Stimulated activated CD4-positive, alpha-beta T cell treated with anti-CD3 and anti-CD28 coated beads, Interleukin-2, amount 100 ng/mL, for 24 hours (primary cell): ENCODE measurements at regions not wholly inside any gene's neighbourhood (a gene's known extent, or its start where the extent isn't known, plus 50 kb on each side); places are given as distances from the start of the nearest gene placed in this dataset.

ENCODE experiments used
- DNase-seq, 2 donors: peaks; one replicate each; pipeline ENCODE4 v3.0.0-alpha.2; 2020

- no peak for DNase-seq
These were observed 299.3 kb downstream of the SOX11 start for GRCh38 chr2:5991305-5991968.

DNA sequence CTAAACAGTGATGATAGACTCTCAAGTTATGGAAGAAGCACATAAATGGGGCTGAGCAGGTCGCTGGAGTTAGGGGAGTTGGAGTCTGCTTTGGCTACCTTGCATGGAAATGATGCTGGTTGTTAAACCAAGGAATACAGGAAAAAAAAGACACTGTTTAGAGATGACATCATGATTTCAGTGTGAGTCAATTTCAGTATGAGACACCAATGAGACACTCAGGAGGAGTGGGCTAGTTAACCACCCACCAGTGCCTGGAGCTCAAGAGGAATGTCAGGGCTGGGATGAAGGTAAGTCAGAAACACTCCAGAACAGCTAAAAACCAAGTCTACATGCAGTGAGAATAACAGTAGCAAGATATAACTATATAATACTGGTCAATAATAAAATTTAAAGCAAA is 303.6 kb downstream of the SOX11 start:
- DNase-seq: no peak

DNA sequence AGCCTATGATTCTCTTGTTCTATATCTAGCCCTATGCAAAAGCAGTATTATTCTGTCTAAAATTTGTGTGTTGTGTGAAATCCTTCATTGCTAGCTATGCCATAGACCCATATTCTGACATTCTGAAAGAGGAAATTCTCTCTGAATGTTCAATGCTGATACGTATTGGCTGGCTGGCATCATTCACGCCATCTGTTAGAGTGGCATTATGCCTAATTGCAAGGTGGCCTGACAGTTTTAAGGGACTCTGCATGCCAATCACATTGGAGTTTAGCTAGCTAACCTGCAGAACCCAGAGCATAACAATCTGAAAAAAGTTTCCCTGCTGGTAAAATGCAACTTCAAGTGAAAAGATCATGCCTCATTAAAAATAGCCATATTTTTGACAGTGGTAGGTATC is 316.0 kb downstream of the SOX11 start:
- no peak for DNase-seq

GRCh38 chr2:6008726-6009125 is 316.5 kb downstream of the SOX11 start:
- DNase-seq: no peak

- DNase-seq: no peak
These were observed 318.0 kb downstream of the SOX11 start for GRCh38 chr2:6010163-6010562.

GRCh38 chr2:6011921-6012320 is 319.7 kb downstream of the SOX11 start:
- no peak for DNase-seq

DNA sequence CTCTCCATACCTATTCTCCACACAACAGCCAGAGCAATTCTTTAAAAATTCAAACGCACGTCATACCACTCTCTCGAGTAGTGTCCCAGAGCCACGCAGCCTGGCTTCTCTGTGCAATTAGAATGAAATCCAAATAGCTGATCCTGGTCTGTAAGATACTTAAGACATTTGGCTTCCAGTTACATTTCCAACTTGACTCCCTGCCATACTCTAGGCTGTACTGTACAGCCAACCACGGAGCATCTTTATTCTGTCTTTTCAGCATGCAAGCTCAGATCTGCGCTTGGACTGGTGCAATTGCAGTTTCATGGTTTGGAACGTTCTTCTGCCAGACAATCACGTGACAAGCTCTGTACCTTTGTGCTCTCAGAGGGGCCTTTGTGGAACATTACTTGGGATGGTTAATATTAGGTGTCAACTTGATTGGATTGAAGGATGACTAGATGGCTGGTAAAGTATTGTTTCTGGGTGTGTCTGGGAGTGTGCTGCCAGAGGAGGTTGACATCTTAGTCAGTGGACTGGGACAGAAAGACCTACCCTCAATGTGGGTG is 325.6 kb downstream of the SOX11 start:
- DNase-seq: no peak

DNA sequence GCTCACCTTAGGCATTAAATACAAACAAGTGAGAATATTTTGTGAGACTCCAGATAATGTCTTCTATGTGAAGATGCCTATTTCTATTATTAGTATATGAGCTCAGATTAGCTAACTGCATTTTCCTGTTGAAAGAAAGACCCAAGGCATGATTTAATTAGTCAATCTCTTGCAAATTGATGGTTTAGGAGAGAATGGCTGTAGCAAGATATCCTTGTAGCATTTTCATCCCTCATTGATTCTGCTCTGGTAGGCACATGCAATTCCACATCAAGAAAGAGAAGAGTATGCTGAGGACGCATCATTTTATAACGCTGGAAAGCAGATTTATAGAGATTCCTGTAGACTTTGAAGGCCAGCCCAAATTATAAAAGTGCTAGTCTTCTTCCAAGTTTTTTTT is 332.0 kb downstream of the SOX11 start:
- DNase-seq: no peak

DNA sequence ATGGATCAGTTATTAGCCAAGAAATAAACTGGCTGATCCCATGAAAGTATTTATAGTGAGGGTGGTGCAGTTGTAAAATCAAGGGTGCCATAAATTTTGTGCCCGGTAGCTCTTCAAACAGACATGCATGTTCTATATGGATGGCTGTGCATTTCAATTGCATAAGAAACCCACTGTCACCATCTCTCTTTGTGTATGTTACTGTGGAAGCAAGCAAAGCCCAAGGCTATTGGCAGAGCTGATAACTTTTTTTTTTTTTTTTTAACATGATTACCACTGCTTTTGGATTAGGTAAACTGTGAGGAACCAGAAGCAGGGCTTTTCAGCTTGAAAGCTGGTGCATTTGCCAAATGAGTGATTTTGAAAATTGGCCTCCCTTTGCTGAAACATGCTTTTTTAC is 332.6 kb downstream of the SOX11 start:
- DNase-seq: no peak

GRCh38 chr2:6025391-6025790 is 333.2 kb downstream of the SOX11 start:
- no peak for DNase-seq

- DNase-seq: no peak
These were observed 334.9 kb downstream of the SOX11 start for GRCh38 chr2:6027066-6027465.

DNA sequence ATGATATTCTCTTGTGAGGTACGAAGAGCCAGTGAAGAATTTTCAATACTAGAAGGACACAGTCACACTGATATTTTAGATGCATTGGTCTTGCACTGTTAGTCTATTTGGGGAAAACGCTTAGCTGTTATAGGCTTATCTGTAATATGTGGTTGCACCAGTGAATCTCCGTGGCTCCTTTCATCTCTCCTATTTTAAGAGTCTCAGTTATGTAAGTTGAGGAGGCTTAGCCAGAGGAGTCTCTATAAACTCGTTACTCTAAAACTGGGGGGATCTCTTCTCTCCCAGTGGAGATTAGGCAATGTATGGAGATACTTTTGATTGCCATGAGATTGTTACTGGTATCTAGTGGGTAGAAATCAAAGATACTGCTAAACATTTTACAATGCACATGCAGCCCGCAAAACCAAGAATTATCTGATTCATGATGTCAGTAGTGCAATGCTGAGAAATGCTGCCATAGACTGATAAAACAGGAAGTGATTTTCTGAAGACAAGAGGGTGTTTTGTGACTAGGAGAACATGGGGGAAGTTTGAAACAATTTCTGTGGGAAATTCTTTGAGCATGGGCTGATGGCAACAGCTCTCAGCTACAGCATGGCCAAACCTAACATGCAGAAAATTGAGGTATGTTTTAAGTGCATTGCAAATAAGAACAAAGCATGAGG is 339.1 kb downstream of the SOX11 start:
- DNase-seq: no peak

DNA sequence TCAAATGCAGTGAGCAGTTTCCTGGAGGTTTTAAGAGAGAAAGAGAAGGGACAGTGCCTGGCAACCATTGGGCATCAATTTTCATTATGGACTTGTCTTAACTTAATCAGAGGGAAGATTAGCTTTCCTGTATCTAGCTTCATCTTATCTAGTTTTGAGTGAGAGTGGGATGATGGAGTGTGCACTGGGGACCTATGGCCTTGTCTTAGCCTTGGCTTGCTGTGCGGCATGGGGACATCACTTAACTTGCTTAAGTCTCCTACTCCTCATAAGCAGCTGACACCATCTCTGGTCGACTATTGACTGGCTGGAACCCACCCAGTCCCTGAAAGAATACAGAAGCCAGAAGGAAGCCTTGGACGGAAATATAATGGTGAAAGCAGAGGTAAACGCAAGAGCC is 344.0 kb downstream of the SOX11 start:
- no peak for DNase-seq

GRCh38 chr2:6043238-6043637 is 351.1 kb downstream of the SOX11 start:
- no peak for DNase-seq

DNA sequence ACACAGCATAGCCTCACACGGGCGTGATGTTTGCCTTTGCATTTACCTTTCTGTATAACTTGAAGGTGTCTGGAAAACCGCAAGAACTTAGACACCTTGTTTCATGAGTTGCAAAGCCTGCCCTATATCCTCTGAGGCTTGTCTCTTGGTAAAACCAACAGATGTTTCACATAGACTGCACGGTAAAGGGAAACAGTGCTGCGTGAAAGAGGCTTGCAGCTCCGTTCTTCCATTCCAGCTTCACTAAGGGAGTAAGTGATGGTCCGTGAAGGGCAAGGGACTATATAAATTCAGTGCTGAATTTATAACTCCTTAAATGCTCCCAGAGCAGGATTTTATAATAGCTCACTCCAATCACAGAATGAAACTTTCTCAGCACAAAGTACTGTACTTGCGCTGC is 360.5 kb downstream of the SOX11 start:
- no peak for DNase-seq

DNA sequence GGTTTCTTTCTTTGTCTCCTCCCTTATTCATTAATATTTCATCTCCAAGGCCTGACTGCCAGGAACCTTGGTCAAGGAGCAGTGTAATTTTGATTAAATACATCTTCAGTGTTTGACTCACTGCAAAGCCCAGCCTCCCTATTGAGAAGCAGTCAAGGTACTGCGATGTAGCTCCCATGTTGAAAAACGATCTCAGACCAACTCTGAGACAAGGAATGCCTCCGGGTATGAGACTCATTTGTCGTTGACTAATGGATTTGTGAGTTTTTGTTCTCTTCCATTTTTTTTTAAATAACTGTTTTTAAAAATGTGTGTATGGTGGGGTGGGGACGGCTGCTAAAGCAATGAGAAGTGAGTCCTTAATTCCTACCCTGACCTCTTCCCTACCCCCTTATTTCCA is 361.6 kb downstream of the SOX11 start:
- no peak for DNase-seq

DNA sequence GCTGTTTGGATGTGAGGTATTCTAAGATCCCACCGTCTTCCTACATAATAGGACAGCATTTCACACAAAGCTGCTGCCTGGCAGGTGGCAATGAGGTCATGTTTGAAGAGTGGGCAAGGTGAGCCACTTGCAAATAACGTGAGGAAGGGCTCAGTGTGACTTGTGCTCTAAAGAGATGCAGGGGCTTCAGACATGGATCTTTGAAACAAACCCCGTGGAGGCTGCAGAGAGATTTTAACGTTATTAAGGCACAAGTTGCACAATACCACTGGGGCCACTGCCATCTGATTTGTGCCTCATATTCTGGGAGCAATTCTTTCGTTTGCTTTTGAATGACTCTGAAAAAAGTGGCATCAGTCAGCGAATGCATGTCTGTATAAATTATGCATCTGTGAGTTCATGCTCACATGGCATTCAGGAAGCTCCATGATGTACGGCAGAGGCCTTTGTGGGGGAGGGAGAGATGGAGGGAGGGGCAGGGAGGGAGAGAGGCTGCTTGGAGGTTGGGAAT is 362.0 kb downstream of the SOX11 start:
- DNase-seq: no peak

GRCh38 chr2:6060992-6061663 is 368.9 kb downstream of the SOX11 start:
- no peak for DNase-seq

DNA sequence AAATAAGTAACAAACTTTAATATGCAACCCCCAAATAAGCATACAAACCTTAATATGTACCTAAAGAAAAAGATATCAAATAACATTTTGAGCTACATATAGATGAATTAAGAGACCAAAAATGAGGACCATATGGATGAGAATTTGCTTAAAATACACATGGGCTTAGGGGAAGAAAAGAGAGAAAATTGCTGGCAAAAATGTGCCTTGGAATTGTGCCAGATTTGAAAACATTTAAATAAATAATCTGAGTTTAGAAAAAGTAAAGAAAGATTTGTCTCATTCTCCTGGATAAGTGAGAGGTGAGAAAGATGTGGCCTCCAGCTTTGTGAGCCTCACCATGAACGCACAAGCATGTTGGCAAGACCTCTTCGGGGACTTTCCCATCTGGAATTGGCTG is 372.6 kb downstream of the SOX11 start:
- DNase-seq: no peak

DNA sequence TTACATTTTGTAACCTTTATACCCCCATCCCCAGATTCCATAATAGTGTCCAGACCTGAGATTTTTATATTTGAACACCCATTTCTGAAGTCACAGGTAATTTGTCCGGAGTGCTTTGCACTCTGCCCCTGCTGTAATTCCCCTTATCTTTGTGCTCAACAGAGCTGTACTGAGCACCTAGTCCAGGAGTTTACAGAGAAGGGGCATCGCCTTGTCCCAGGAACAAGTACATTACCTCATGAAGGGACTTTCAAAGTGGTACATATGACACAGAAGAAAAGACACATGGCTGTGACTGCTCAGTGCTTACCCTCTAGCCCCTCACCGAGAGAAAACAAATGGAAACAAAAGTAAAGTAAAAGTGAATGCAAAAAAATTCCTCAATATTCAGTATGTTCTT is 373.5 kb downstream of the SOX11 start:
- DNase-seq: no peak

DNA sequence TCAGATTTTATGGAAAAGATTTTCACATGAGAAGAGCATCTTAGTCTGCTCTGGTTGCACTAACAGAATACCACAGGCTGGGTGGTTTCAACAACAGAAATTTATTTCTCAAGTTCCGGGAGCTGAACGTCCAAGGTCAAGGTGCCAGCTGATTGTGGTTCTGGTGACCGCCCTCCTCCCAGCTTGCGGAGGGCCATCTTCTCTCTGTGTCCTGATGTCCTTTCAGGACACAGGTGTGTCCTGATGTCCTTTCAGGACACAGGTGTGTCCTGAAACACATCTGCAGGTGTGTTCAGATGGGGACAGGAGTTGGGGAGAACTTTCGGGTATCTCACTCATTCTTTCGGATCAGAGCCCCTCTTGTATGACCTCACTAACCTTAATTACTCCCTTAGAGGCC is 374.9 kb downstream of the SOX11 start:
- no peak for DNase-seq

DNA sequence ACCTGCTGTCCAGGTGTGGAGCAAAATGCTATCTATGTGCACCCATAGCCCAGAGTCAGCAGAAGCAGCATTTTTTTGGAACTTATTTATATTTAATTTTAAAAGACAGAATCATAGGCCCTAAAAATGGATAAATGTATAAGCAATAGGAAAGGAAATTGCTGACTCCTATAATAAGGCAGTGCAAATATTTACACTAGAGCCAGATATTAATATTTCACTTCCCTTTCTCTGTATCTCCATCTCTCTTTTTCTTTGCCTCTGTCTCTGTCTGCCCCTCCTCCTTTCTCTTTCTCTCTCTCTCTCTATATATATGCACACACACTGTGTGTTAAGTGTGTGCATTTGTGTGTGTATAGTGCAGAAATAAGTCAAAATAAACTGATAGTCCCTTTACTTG is 375.6 kb downstream of the SOX11 start:
- DNase-seq: no peak

GRCh38 chr2:6068429-6068828 is 376.2 kb downstream of the SOX11 start:
- DNase-seq: no peak

DNA sequence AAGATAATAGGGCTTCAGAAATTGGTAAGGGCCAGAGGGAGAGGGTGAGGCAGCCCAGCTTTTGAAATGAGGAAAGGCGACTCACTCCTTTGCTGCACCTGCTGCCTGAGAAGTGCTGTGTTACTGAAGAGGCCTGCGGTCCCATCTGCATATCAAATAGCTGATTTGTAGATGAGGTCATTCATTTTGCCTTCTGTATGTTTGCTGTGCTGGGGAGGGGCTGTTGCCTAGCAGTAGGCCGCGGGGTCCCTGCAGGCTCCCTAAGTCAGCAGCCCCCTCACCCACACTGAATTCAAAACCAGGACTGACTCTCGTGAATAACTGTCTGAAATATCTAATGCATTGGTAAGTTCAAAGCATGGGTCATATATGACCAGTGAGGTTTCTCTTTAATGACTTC is 377.2 kb downstream of the SOX11 start:
- no peak for DNase-seq
